ENCODE measurements at regions not wholly inside any gene's neighbourhood (a gene's known extent, or its start where the extent isn't known, plus 50 kb on each side); places are given as distances from the start of the nearest gene placed in this dataset.

DNA sequence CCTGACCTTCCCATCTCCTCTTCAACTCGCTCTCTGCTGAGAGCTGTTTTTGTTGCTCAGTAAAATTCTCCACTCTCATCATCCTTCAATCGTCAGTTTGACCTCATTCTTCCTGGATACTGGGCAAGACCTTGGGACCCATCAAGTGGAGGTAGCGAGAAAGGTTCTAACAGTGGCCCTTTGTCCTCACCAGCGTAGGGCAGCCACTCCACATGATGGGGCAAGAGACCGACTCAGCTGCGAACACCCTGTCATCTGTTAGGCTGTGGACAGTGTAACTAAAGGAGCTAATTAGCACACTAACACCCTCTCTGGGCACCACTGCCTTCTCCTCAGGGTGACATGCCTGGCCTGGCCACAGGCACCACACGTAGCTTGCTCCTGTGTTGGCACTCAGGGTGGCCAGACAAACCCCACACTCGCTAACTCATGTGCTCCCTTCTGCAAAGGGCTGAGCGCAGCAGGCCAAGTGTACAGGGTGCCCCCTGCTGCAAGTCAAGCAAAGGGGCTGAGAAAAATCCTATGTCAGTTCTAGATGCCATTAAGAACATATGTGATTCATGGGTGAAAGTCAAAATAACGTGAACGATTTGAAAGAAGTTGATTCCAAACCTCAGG is 1216.0 kb downstream of the SLITRK5 start:
- 93% methylated on average over 11 of the region's 11 CpGs for WGBS (ENCODE audit: insufficient coverage)
- Mint-ChIP-seq H3K4me1 (peaks cover 7% of the 10 kb centered on the region in 2 donors), H3K4me3 (no peak overlapping the region), H3K9me3 (no peaks in the 10 kb centered on the region), H3K36me3 (no peaks in the 10 kb centered on the region), H3K27me3 (ENCODE audit: low read depth in 2 of 2) (no peaks in the 10 kb centered on the region), H3K27ac (no peak overlapping the region)
- no peak overlapping the region for H3K4me3 ChIP-seq (ENCODE audit: low read length)
- no peaks in the 10 kb centered on the region for H3K9me3 ChIP-seq (ENCODE audit: control insufficient read depth, insufficient read depth, low read length)
- intact Hi-C loops (cut with micrococcal nuclease): no loop called here
- TF ChIP-seq, protein P1, sequence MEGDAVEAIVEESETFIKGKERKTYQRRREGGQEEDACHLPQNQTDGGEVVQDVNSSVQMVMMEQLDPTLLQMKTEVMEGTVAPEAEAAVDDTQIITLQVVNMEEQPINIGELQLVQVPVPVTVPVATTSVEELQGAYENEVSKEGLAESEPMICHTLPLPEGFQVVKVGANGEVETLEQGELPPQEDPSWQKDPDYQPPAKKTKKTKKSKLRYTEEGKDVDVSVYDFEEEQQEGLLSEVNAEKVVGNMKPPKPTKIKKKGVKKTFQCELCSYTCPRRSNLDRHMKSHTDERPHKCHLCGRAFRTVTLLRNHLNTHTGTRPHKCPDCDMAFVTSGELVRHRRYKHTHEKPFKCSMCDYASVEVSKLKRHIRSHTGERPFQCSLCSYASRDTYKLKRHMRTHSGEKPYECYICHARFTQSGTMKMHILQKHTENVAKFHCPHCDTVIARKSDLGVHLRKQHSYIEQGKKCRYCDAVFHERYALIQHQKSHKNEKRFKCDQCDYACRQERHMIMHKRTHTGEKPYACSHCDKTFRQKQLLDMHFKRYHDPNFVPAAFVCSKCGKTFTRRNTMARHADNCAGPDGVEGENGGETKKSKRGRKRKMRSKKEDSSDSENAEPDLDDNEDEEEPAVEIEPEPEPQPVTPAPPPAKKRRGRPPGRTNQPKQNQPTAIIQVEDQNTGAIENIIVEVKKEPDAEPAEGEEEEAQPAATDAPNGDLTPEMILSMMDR (IDR thresholded peaks at IDR 0.05): no peak
- H3K27me3 ChIP-seq (ENCODE audit: control insufficient read depth, insufficient read depth, low read length): no peaks in the 10 kb centered on the region
- no peak overlapping the region for H3K27ac ChIP-seq (ENCODE audit: low read length)
- no peak for ATAC-seq
- no peaks in the 10 kb centered on the region for H3K36me3 ChIP-seq (ENCODE audit: control insufficient read depth, insufficient read depth, low read length)
- no peak for DNase-seq
- H3K4me1 ChIP-seq (ENCODE audit: control insufficient read depth, insufficient read depth, low read length): no peaks in the 10 kb centered on the region

DNA sequence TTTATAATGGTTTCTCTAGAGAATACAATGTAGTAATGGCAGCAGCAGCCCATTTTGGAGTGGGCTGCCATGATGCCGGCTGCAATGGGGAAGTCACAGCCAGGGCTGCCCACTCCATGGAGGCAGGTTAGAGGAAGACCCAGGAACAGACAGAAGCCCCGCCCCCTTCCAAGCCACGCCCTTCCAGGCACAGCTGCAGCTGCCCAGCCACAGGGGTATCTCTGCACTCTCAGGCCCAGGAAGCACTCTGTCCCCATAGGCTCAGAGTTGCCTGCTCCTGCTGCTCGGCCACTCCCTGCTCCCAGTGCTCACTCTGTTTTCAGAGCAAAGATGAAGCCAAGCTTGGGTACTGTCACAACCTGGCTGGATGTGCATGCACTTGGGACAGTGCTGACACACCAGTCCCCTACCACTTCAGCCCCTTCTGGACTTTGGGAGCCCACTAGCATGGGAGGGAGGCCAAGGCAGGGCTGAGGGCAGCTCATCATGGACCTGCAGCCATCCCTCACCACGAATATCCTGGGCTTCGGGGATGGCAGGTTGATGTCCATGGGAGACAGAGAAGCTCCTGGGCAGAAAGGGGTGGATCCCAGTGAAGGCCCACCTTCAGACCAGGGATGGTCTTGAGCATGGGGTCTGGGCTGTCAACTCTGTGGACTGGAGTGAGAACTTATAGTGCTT is 1224.2 kb downstream of the SLITRK5 start:
- H3K27me3 ChIP-seq (ENCODE audit: control insufficient read depth, insufficient read depth, low read length): no peaks in the 10 kb centered on the region
- DNase-seq: no peak
- TF ChIP-seq, protein P1 (IDR thresholded peaks at IDR 0.05): no peak
- no peak overlapping the region for H3K4me3 ChIP-seq (ENCODE audit: low read length)
- WGBS (ENCODE audit: insufficient coverage): 93% methylated on average over 6 of the region's 6 CpGs
- intact Hi-C loops (cut with micrococcal nuclease): no loop called here
- no peaks in the 10 kb centered on the region for H3K4me1 ChIP-seq (ENCODE audit: control insufficient read depth, insufficient read depth, low read length)
- H3K36me3 ChIP-seq (ENCODE audit: control insufficient read depth, insufficient read depth, low read length): no peaks in the 10 kb centered on the region
- no peak overlapping the region for H3K27ac Mint-ChIP-seq
- H3K27me3 Mint-ChIP-seq (ENCODE audit: low read depth in 2 of 2): no peaks in the 10 kb centered on the region
- H3K4me3 Mint-ChIP-seq: no peak overlapping the region
- peaks cover 4% of the 10 kb centered on the region for H3K36me3 Mint-ChIP-seq
- no peak overlapping the region for H3K27ac ChIP-seq (ENCODE audit: low read length)
- no peak for ATAC-seq
- H3K9me3 Mint-ChIP-seq: peaks cover 0 to 2% of the 10 kb centered on the region in 2 donors
- H3K4me1 Mint-ChIP-seq: no peaks in the 10 kb centered on the region
- H3K9me3 ChIP-seq (ENCODE audit: control insufficient read depth, insufficient read depth, low read length): no peaks in the 10 kb centered on the region

DNA sequence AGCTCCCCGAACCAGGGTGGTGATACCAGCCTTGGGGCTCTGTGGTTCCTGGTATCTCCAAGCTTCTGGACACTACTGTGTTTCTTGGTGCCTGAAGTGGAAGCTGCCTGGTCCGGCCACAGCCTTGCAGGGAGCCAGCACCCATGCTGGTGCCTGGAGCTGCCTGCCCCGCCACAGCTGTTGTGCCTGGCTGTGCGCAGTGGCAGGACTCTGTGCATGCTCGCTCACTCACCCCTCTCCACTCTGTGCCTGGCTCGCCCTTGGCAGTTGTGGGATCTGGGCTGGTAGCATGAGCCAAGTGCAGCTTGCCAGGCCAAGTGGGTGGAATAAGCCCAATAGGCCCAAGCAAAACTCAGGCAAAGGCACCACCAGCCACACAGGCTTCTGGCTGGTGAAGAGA is 1225.3 kb downstream of the SLITRK5 start:
- Mint-ChIP-seq H3K4me1 (no peaks in the 10 kb centered on the region), H3K27me3 (ENCODE audit: low read depth in 2 of 2) (no peaks in the 10 kb centered on the region), H3K4me3 (no peak overlapping the region), H3K36me3 (peaks cover 7% of the 10 kb centered on the region), H3K9me3 (peaks cover 0 to 2% of the 10 kb centered on the region in 2 donors), H3K27ac (no peak overlapping the region)
- no peaks in the 10 kb centered on the region for H3K9me3 ChIP-seq (ENCODE audit: control insufficient read depth, insufficient read depth, low read length)
- no peaks in the 10 kb centered on the region for H3K27me3 ChIP-seq (ENCODE audit: control insufficient read depth, insufficient read depth, low read length)
- H3K36me3 ChIP-seq (ENCODE audit: control insufficient read depth, insufficient read depth, low read length): no peaks in the 10 kb centered on the region
- TF ChIP-seq, protein P1 (IDR thresholded peaks at IDR 0.05): no peak
- intact Hi-C loops (cut with micrococcal nuclease): no loop called here
- H3K4me3 ChIP-seq (ENCODE audit: low read length): no peak overlapping the region
- H3K4me1 ChIP-seq (ENCODE audit: control insufficient read depth, insufficient read depth, low read length): no peaks in the 10 kb centered on the region
- 88% methylated on average over 6 of the region's 6 CpGs for WGBS (ENCODE audit: insufficient coverage)
- ATAC-seq (no peak), DNase-seq (no peak)
- H3K27ac ChIP-seq (ENCODE audit: low read length): no peak overlapping the region
